ENCODE measurements at regions not wholly inside any gene's neighbourhood (a gene's known extent, or its start where the extent isn't known, plus 50 kb on each side); places are given as distances from the start of the nearest gene placed in this dataset.
"Not testable (repeated sequence)": the region's sequence is repeated elsewhere in the genome, so short reads cannot be mapped to it uniquely, and the experiment has no call there.

GRCh38 chr20:52427960-52428359 is 236.4 kb upstream of the ZFP64 start:
- Histone ChIP-seq H3K4me1 (ENCODE audit: insufficient read depth, low read length) (no peaks in the 10 kb centered on the region), H3K27me3 (ENCODE audit: control insufficient read depth in 1 of 2, insufficient read depth in 2 of 2, low read length in 2 of 2) (no peaks in the 10 kb centered on the region), H3K9me3 (ENCODE audit: low read length) (no peaks in the 10 kb centered on the region), H3K9ac (ENCODE audit: low read length) (no peak overlapping the region), H3K4me3 (ENCODE audit: low read depth in 1 of 2, low read length in 2 of 2) (no peak overlapping the region), H3K27ac (ENCODE audit: low read depth, low read length) (no peak overlapping the region), H3K36me3 (ENCODE audit: insufficient read depth, low read length) (no peaks in the 10 kb centered on the region)

- Histone ChIP-seq H3K9ac (ENCODE audit: low read length) (no peak overlapping the region), H3K9me3 (ENCODE audit: low read length) (no peaks in the 10 kb centered on the region), H3K27me3 (ENCODE audit: control insufficient read depth in 1 of 2, insufficient read depth in 2 of 2, low read length in 2 of 2) (no peaks in the 10 kb centered on the region), H3K36me3 (ENCODE audit: insufficient read depth, low read length) (no peaks in the 10 kb centered on the region), H3K4me3 (ENCODE audit: low read depth in 1 of 2, low read length in 2 of 2) (no peak overlapping the region), H3K4me1 (ENCODE audit: insufficient read depth, low read length) (no peaks in the 10 kb centered on the region), H3K27ac (ENCODE audit: low read depth, low read length) (no peak overlapping the region)
Observed at GRCh38 chr20:52426856-52427255, 235.3 kb upstream of the ZFP64 start.

- Histone ChIP-seq H3K9me3 (ENCODE audit: low read length) (no peaks in the 10 kb centered on the region), H3K4me3 (ENCODE audit: low read depth in 1 of 2, low read length in 2 of 2) (no peak overlapping the region), H3K9ac (ENCODE audit: low read length) (no peak overlapping the region), H3K4me1 (ENCODE audit: insufficient read depth, low read length) (no peaks in the 10 kb centered on the region), H3K27ac (ENCODE audit: low read depth, low read length) (no peak overlapping the region), H3K36me3 (ENCODE audit: insufficient read depth, low read length) (no peaks in the 10 kb centered on the region), H3K27me3 (ENCODE audit: control insufficient read depth in 1 of 2, insufficient read depth in 2 of 2, low read length in 2 of 2) (no peaks in the 10 kb centered on the region)
Observed at GRCh38 chr20:52425701-52426100, 234.1 kb upstream of the ZFP64 start.

- H3K4me3 ChIP-seq (ENCODE audit: low read depth in 1 of 2, low read length in 2 of 2), result no peak overlapping the region
- no peak overlapping the region for H3K9ac ChIP-seq (ENCODE audit: low read length)
- H3K4me1 ChIP-seq (ENCODE audit: insufficient read depth, low read length), result no peaks in the 10 kb centered on the region
- H3K9me3 ChIP-seq (ENCODE audit: low read length), result no peaks in the 10 kb centered on the region
- no peak overlapping the region for H3K27ac ChIP-seq (ENCODE audit: low read depth, low read length)
- no peaks in the 10 kb centered on the region for H3K36me3 ChIP-seq (ENCODE audit: insufficient read depth, low read length)
- no peaks in the 10 kb centered on the region for H3K27me3 ChIP-seq (ENCODE audit: control insufficient read depth in 1 of 2, insufficient read depth in 2 of 2, low read length in 2 of 2)
Observed at GRCh38 chr20:52425253-52425652, 233.7 kb upstream of the ZFP64 start.

GRCh38 chr20:52424357-52424942 is 232.9 kb upstream of the ZFP64 start:
- not testable (repeated sequence) for H3K27me3 ChIP-seq (ENCODE audit: control insufficient read depth in 1 of 2, insufficient read depth in 2 of 2, low read length in 2 of 2); H3K4me1 ChIP-seq (ENCODE audit: insufficient read depth, low read length); H3K27ac ChIP-seq (ENCODE audit: low read depth, low read length); H3K9ac ChIP-seq (ENCODE audit: low read length); H3K4me3 ChIP-seq (ENCODE audit: low read depth in 1 of 2, low read length in 2 of 2); H3K36me3 ChIP-seq (ENCODE audit: insufficient read depth, low read length); H3K9me3 ChIP-seq (ENCODE audit: low read length)

- H3K4me1 ChIP-seq (ENCODE audit: insufficient read depth, low read length); H3K27ac ChIP-seq (ENCODE audit: low read depth, low read length); H3K9ac ChIP-seq (ENCODE audit: low read length); H3K36me3 ChIP-seq (ENCODE audit: insufficient read depth, low read length); H3K27me3 ChIP-seq (ENCODE audit: control insufficient read depth in 1 of 2, insufficient read depth in 2 of 2, low read length in 2 of 2); H3K4me3 ChIP-seq (ENCODE audit: low read depth in 1 of 2, low read length in 2 of 2); H3K9me3 ChIP-seq (ENCODE audit: low read length): not testable (repeated sequence)
Observed at GRCh38 chr20:52423536-52424140, 232.1 kb upstream of the ZFP64 start.

GRCh38 chr20:52422574-52423336 is 231.2 kb upstream of the ZFP64 start:
- no peak overlapping the region for H3K9ac ChIP-seq (ENCODE audit: low read length)
- H3K4me3 ChIP-seq (ENCODE audit: low read depth in 1 of 2, low read length in 2 of 2), result no peak overlapping the region
- H3K9me3 ChIP-seq (ENCODE audit: low read length), result no peaks in the 10 kb centered on the region
- H3K4me1 ChIP-seq (ENCODE audit: insufficient read depth, low read length), result no peaks in the 10 kb centered on the region
- H3K27ac ChIP-seq (ENCODE audit: low read depth, low read length), result no peak overlapping the region
- H3K36me3 ChIP-seq (ENCODE audit: insufficient read depth, low read length), result no peaks in the 10 kb centered on the region
- no peaks in the 10 kb centered on the region for H3K27me3 ChIP-seq (ENCODE audit: control insufficient read depth in 1 of 2, insufficient read depth in 2 of 2, low read length in 2 of 2)

- H3K27me3 ChIP-seq (ENCODE audit: control insufficient read depth in 1 of 2, insufficient read depth in 2 of 2, low read length in 2 of 2), result no peaks in the 10 kb centered on the region
Observed at GRCh38 chr20:52420805-52421204, 229.2 kb upstream of the ZFP64 start.

GRCh38 chr20:52419205-52419604 is 227.6 kb upstream of the ZFP64 start:
- Histone ChIP-seq H3K9me3 (ENCODE audit: low read length) (no peaks in the 10 kb centered on the region), H3K4me1 (ENCODE audit: insufficient read depth, low read length) (no peaks in the 10 kb centered on the region), H3K27me3 (ENCODE audit: control insufficient read depth in 1 of 2, insufficient read depth in 2 of 2, low read length in 2 of 2) (no peaks in the 10 kb centered on the region), H3K4me3 (ENCODE audit: low read depth in 1 of 2, low read length in 2 of 2) (no peak overlapping the region), H3K27ac (ENCODE audit: low read depth, low read length) (no peak overlapping the region), H3K36me3 (ENCODE audit: insufficient read depth, low read length) (no peaks in the 10 kb centered on the region), H3K9ac (ENCODE audit: low read length) (no peak overlapping the region)

More at GRCh38 chr20:52420805-52421204, 229.2 kb upstream of the ZFP64 start:
- Histone ChIP-seq H3K9ac (ENCODE audit: low read length) (no peak overlapping the region), H3K27ac (ENCODE audit: low read depth, low read length) (no peak overlapping the region), H3K4me3 (ENCODE audit: low read depth in 1 of 2, low read length in 2 of 2) (no peak overlapping the region), H3K36me3 (ENCODE audit: insufficient read depth, low read length) (no peaks in the 10 kb centered on the region), H3K4me1 (ENCODE audit: insufficient read depth, low read length) (no peaks in the 10 kb centered on the region), H3K9me3 (ENCODE audit: low read length) (no peaks in the 10 kb centered on the region)

GRCh38 chr20:52416953-52417352 is 225.4 kb upstream of the ZFP64 start:
- no peaks in the 10 kb centered on the region for H3K36me3 ChIP-seq (ENCODE audit: insufficient read depth, low read length)
- no peaks in the 10 kb centered on the region for H3K27me3 ChIP-seq (ENCODE audit: control insufficient read depth in 1 of 2, insufficient read depth in 2 of 2, low read length in 2 of 2)
- H3K9me3 ChIP-seq (ENCODE audit: low read length), result no peaks in the 10 kb centered on the region
- H3K4me3 ChIP-seq (ENCODE audit: low read depth in 1 of 2, low read length in 2 of 2), result no peak overlapping the region
- H3K27ac ChIP-seq (ENCODE audit: low read depth, low read length), result no peak overlapping the region
- H3K4me1 ChIP-seq (ENCODE audit: insufficient read depth, low read length), result no peaks in the 10 kb centered on the region
- H3K9ac ChIP-seq (ENCODE audit: low read length), result no peak overlapping the region

GRCh38 chr20:52411611-52412010 is 220.0 kb upstream of the ZFP64 start:
- Histone ChIP-seq H3K4me1 (ENCODE audit: insufficient read depth, low read length) (no peaks in the 10 kb centered on the region), H3K9me3 (ENCODE audit: low read length) (no peaks in the 10 kb centered on the region), H3K4me3 (ENCODE audit: low read depth in 1 of 2, low read length in 2 of 2) (no peak overlapping the region), H3K27me3 (ENCODE audit: control insufficient read depth in 1 of 2, insufficient read depth in 2 of 2, low read length in 2 of 2) (no peaks in the 10 kb centered on the region), H3K36me3 (ENCODE audit: insufficient read depth, low read length) (no peaks in the 10 kb centered on the region), H3K27ac (ENCODE audit: low read depth, low read length) (no peak overlapping the region), H3K9ac (ENCODE audit: low read length) (no peak overlapping the region)
